ENCODE measurements at regions not wholly inside any gene's neighbourhood (a gene's known extent, or its start where the extent isn't known, plus 50 kb on each side); places are given as distances from the start of the nearest gene placed in this dataset.

DNA sequence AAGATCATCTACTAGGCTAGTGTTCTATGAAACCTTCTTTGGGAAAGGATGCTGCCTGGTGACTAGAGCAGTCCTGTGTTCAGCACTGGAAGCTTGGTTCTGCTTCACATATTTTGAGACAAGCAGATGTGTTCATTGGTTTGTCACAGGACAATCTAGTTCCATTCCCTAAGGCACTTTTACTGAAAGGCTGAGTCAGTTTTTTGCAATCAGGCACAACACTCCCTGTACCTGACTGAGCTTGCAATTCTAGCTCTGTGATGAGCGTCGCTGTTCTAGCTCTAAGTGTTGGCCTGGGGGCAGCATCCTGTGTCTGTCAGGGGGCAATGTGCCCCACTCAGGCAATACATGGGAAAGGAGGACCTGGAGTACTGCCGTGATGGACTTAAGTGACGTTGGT is 144.4 kb downstream of the CAND1 start:
- H3K36me3 Mint-ChIP-seq (ENCODE audit: low read depth) = no peaks in the 10 kb centered on the region
- DNase-seq = no peak
- H3K4me1 Mint-ChIP-seq = no peaks in the 10 kb centered on the region
- peaks cover 3% of the 10 kb centered on the region for H3K9me3 Mint-ChIP-seq
- intact Hi-C loops (cut with micrococcal nuclease) = no loop called here
- H3K4me3 Mint-ChIP-seq = no peak overlapping the region
- H3K27ac Mint-ChIP-seq = no peak overlapping the region
- H3K27me3 Mint-ChIP-seq = peaks cover 3% of the 10 kb centered on the region

DNA sequence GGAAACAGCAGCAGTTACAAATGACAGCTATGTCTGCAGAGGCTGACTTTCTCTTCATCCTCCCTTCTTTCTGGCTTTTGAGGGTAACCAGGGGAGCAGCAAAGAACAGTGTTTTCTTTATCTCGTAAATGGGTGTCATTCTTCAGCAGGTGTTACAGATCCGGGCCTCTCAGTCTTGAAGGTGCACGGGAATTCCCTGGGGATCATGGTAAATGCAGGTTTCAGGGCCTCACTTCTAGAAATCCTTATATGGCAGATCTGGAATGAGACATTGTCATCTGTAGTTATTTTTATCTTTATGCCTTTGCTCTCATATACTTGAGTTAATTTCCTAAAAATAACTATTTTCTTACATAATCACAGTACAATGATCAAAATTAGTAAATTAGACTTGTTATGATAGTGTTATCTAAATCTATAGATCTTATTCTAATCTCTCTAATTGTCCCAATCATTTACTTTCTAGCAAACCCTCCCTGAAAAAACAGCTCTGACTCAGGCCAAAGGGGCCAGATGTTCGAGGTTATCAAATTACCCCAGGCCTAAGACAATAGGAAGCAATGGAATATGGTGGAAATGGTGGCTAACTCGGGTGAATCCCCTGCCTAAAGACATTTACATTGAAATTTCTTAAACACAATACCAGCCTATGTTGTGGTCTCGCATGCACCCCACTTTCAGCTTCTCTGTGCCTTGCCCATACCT is 145.0 kb downstream of the CAND1 start:
- DNase-seq = no peak
- Mint-ChIP-seq H3K4me1 (no peaks in the 10 kb centered on the region), H3K27me3 (peaks cover 3% of the 10 kb centered on the region), H3K27ac (no peak overlapping the region), H3K36me3 (ENCODE audit: low read depth) (no peaks in the 10 kb centered on the region), H3K9me3 (no peaks in the 10 kb centered on the region), H3K4me3 (no peak overlapping the region)
- intact Hi-C loops (cut with micrococcal nuclease) = no loop called here

DNA sequence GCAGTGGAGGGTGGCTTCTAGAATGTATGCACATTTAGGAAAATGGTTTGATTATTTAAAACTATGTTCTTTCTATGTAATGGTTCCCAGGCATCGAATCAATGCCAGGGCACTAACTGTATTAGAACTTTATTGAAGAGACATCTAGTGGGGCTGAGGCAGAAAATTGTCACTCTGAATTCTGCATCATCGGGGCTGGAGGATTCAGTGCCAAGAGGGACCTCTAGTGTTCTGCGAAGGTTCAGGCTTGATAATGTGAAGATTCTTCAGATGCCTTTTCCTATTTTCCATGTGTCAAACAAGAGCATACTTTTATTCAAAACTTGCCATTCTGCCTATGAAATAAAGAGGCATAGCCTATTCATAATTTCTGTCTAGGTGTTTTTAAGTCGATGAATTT is 146.3 kb downstream of the CAND1 start:
- no peaks in the 10 kb centered on the region for H3K36me3 Mint-ChIP-seq (ENCODE audit: low read depth)
- DNase-seq = no peak
- no peak overlapping the region for H3K27ac Mint-ChIP-seq
- H3K27me3 Mint-ChIP-seq = peaks cover 3% of the 10 kb centered on the region
- intact Hi-C loops (cut with micrococcal nuclease) = no loop called here
- H3K4me1 Mint-ChIP-seq = no peaks in the 10 kb centered on the region
- H3K9me3 Mint-ChIP-seq = no peaks in the 10 kb centered on the region
- no peak overlapping the region for H3K4me3 Mint-ChIP-seq

GRCh38 chr12:67419810-67420209 is 150.7 kb downstream of the CAND1 start:
- Mint-ChIP-seq H3K4me1 (no peaks in the 10 kb centered on the region), H3K27me3 (peaks cover 9% of the 10 kb centered on the region), H3K36me3 (ENCODE audit: low read depth) (no peaks in the 10 kb centered on the region), H3K9me3 (no peaks in the 10 kb centered on the region), H3K4me3 (no peak overlapping the region), H3K27ac (no peak overlapping the region)
- no peak for DNase-seq
- intact Hi-C loops (cut with micrococcal nuclease) = no loop called here

DNA sequence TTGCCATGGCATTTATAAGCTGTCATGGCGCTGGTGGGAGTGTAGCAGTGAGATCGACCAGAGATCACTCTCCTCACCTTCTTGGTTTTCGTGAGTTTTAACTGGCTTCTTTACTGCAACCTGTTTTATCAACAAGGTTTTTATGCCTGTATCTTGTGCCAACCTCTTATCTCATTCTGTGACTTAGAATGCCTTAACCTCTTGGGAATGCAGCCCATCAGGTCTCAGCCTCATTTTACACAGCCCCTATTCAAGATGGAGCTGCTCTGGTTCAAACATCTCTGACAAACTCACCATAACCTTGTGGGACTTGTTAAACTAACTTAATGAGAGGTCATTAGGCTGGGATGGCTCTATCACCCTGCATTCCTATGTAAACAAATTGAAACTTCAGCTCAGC is 151.3 kb downstream of the CAND1 start:
- intact Hi-C loops (cut with micrococcal nuclease) = no loop called here

DNA sequence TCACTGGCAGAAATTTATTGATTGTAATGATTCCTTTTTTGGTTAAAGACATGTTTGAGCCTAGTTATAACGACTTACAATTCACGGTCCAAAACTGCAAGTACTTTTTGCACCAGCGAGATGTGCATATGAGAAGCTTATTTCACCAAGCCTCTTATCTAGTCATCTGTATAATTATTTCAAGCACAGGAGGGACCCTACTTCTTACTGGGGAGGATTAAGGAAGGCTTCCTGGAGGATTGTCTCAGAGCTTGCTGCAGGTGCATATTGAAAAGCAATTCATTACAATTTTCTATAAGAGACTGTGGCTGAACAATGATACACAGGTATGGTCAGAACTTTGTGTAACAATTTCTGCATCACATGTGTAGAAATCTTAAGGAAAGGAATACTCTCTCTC is 152.9 kb downstream of the CAND1 start:
- no peak overlapping the region for H3K4me3 Mint-ChIP-seq
- no peaks in the 10 kb centered on the region for H3K36me3 Mint-ChIP-seq (ENCODE audit: low read depth)
- intact Hi-C loops (cut with micrococcal nuclease) = no loop called here
- no peak overlapping the region for H3K27ac Mint-ChIP-seq
- peaks cover 13% of the 10 kb centered on the region for H3K27me3 Mint-ChIP-seq
- no peak for DNase-seq
- H3K4me1 Mint-ChIP-seq = no peaks in the 10 kb centered on the region
- H3K9me3 Mint-ChIP-seq = no peaks in the 10 kb centered on the region

More for the DNA sequence above, 151.3 kb downstream of the CAND1 start:
- no peak for DNase-seq
- H3K4me3 Mint-ChIP-seq = no peak overlapping the region
- H3K36me3 Mint-ChIP-seq (ENCODE audit: low read depth) = no peaks in the 10 kb centered on the region
- no peaks in the 10 kb centered on the region for H3K9me3 Mint-ChIP-seq
- no peaks in the 10 kb centered on the region for H3K4me1 Mint-ChIP-seq
- H3K27me3 Mint-ChIP-seq = peaks cover 9% of the 10 kb centered on the region
- no peak overlapping the region for H3K27ac Mint-ChIP-seq

DNA sequence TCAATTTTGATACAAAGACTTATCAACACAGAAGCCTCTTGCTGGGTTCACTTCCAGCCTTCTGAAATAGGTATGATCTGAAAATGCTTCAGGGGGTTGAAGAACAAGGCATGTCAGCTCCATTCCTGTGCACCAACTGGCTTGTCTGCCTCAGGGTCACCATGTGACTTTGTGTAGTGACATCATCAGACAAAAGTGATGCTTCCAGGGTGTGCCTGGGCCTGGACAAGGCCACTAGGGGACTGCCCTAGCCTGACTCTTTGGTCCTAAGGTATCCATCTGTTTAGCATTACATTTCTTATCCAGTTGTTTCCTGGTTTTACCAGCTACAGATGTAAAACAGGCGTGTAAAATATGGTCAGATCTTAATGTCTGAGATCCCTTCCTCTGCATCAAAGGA is 155.6 kb downstream of the CAND1 start:
- no peak for DNase-seq
- peaks cover 10% of the 10 kb centered on the region for H3K27me3 Mint-ChIP-seq
- H3K27ac Mint-ChIP-seq = no peak overlapping the region
- peaks cover 5% of the 10 kb centered on the region for H3K9me3 Mint-ChIP-seq
- H3K4me3 Mint-ChIP-seq = no peak overlapping the region
- no peaks in the 10 kb centered on the region for H3K4me1 Mint-ChIP-seq
- intact Hi-C loops (cut with micrococcal nuclease) = no loop called here
- H3K36me3 Mint-ChIP-seq (ENCODE audit: low read depth) = no peaks in the 10 kb centered on the region

DNA sequence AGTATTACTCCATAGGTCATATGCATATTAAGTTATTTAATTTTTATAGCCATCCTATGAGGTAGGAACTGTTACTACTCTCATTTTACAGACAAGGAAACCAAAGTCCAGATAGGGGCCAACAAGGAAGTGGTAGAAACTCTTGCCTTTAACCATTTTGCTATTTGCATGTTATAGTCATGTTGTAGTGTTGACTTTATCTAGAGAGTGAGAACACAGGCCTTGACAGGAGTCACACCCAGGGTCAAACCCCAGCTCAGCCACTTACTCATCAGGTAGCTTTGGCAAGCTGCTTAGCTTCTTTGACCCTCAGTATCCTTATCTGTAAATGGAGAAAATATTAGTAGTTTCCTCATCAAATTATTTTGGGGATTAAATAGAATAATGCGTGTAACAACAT is 156.2 kb downstream of the CAND1 start:
- intact Hi-C loops (cut with micrococcal nuclease) = no loop called here

DNA sequence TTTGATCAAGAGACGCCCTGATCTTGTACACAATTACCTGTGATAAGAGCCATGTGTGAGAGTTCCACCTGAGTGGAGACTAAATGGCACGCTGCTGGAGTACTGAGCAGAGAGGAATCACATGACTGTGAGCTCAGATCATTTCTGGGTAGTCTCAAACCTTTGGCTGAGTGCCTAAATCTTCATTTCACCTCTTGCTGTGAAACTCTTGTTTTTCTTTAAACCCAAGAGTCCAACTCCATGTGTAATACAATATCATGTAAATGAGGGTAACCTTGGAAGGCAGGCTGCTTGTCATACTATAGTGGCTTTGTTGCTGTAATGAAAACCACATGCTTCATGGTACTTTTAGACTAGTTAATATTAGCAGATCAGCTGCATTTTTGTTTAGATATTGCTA is 156.9 kb downstream of the CAND1 start:
- Mint-ChIP-seq H3K4me3 (no peak overlapping the region), H3K9me3 (peaks cover 5% of the 10 kb centered on the region), H3K4me1 (no peaks in the 10 kb centered on the region), H3K27me3 (peaks cover 10% of the 10 kb centered on the region), H3K27ac (no peak overlapping the region), H3K36me3 (ENCODE audit: low read depth) (no peaks in the 10 kb centered on the region)
- intact Hi-C loops (cut with micrococcal nuclease) = no loop called here
- no peak for DNase-seq

More for the DNA sequence above, 156.2 kb downstream of the CAND1 start:
- Mint-ChIP-seq H3K9me3 (peaks cover 5% of the 10 kb centered on the region), H3K4me3 (no peak overlapping the region), H3K4me1 (no peaks in the 10 kb centered on the region), H3K27ac (no peak overlapping the region), H3K36me3 (ENCODE audit: low read depth) (no peaks in the 10 kb centered on the region), H3K27me3 (peaks cover 10% of the 10 kb centered on the region)
- no peak for DNase-seq

- peaks cover 12% of the 10 kb centered on the region for H3K27me3 Mint-ChIP-seq
- H3K36me3 Mint-ChIP-seq (ENCODE audit: low read depth) = no peaks in the 10 kb centered on the region
- peaks cover 5% of the 10 kb centered on the region for H3K9me3 Mint-ChIP-seq
- no peak overlapping the region for H3K27ac Mint-ChIP-seq
- no peak for DNase-seq
- intact Hi-C loops (cut with micrococcal nuclease) = no loop called here
- H3K4me1 Mint-ChIP-seq = no peaks in the 10 kb centered on the region
- no peak overlapping the region for H3K4me3 Mint-ChIP-seq
Observed at GRCh38 chr12:67427336-67427735, 158.2 kb downstream of the CAND1 start.

GRCh38 chr12:67428431-67428830 is 159.3 kb downstream of the CAND1 start:
- Mint-ChIP-seq H3K36me3 (ENCODE audit: low read depth) (no peaks in the 10 kb centered on the region), H3K27ac (no peak overlapping the region)

DNA sequence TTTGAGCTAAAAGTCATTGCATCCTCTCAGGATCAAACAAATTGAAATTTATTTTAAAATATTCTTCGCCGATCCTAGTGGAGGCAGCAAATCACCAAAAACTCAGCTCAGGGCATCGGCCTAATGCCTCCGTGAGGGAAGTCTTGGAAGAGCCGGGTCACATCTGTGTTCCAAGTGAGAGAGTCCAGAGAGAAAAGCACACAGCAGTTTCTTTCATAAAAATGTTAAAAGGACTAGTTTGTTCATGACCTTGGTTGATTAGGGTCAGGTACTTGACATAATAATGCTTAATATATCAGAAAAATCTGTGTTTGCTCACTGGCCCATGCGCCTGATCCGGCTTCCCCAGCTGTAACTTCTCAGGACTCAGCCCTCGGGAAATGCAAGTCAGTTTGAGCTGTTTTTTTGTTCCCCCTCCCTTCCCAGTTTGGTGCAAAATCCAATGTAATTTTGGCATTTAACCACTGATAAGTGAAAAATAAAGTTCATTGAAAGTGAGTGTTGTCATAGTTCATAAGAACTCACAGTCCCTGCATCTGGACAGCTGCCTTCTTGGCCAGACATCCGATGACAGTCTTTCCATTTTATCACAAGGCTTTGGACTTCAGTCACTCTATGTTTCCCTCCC is 161.7 kb downstream of the CAND1 start:
- Mint-ChIP-seq H3K4me1 (peaks cover 6% of the 10 kb centered on the region), H3K27me3 (peaks cover 8% of the 10 kb centered on the region), H3K9me3 (peaks cover 5% of the 10 kb centered on the region), H3K4me3 (no peak overlapping the region), H3K27ac (no peak overlapping the region), H3K36me3 (ENCODE audit: low read depth) (no peaks in the 10 kb centered on the region)
- no peak for DNase-seq
- intact Hi-C loops (cut with micrococcal nuclease) = no loop called here

More at GRCh38 chr12:67428431-67428830, 159.3 kb downstream of the CAND1 start:
- peaks cover 1% of the 10 kb centered on the region for H3K4me1 Mint-ChIP-seq
- no peak for DNase-seq
- peaks cover 12% of the 10 kb centered on the region for H3K27me3 Mint-ChIP-seq
- H3K4me3 Mint-ChIP-seq = no peak overlapping the region
- H3K9me3 Mint-ChIP-seq = peaks cover 5% of the 10 kb centered on the region
- intact Hi-C loops (cut with micrococcal nuclease) = no loop called here

- H3K36me3 Mint-ChIP-seq (ENCODE audit: low read depth) = no peaks in the 10 kb centered on the region
- no peak for DNase-seq
- no peak overlapping the region for H3K4me3 Mint-ChIP-seq
- H3K4me1 Mint-ChIP-seq = peaks cover 6% of the 10 kb centered on the region
- intact Hi-C loops (cut with micrococcal nuclease) = no loop called here
- H3K9me3 Mint-ChIP-seq = peaks cover 5% of the 10 kb centered on the region
- peaks cover 6% of the 10 kb centered on the region for H3K27me3 Mint-ChIP-seq
- no peak overlapping the region for H3K27ac Mint-ChIP-seq
Observed at GRCh38 chr12:67431411-67432020, 162.4 kb downstream of the CAND1 start.

GRCh38 chr12:67433385-67434175 is 164.4 kb downstream of the CAND1 start:
- Mint-ChIP-seq H3K9me3 (peaks cover 5% of the 10 kb centered on the region), H3K4me3 (no peak overlapping the region), H3K27me3 (peaks cover 8% of the 10 kb centered on the region), H3K4me1 (peaks cover 11% of the 10 kb centered on the region), H3K36me3 (ENCODE audit: low read depth) (no peaks in the 10 kb centered on the region), H3K27ac (no peak overlapping the region)
- intact Hi-C loops (cut with micrococcal nuclease) = no loop called here
- no peak for DNase-seq
